ENCODE measurements at regions not wholly inside any gene's neighbourhood (a gene's known extent, or its start where the extent isn't known, plus 50 kb on each side); places are given as distances from the start of the nearest gene placed in this dataset.

- H3K4me2 ChIP-seq (ENCODE audit: low read depth, low read length), result no peak overlapping the region
- no peak overlapping the region for H3K4me3 ChIP-seq (replicated peaks in 1 of 3; ENCODE audit: insufficient read depth in 1 of 3, low read depth in 2 of 3, low read length in 3 of 3)
- H2AFZ ChIP-seq (ENCODE audit: low read length), result no peak overlapping the region
- intact Hi-C loops (cut with micrococcal nuclease; ENCODE audit: unreplicated experiment) (no loop called here), in situ Hi-C loops (cut with HindIII; ENCODE audit: extremely low pct_ligation_motif_present, low pct_unique_long_range_greater_than_20kb) (no loop called here)
- peaks cover 47% of the 10 kb centered on the region for H3K9me3 ChIP-seq (ENCODE audit: low read length)
- ATAC-seq, result no peak
- no peak for TF ChIP-seq ZMYM4 (CRISPR knock-in tag; IDR thresholded peaks at IDR 0.05)
- no peak for TF ChIP-seq THAP11 (CRISPR knock-in tag; IDR thresholded peaks at IDR 0.05)
- TF ChIP-seq ZKSCAN5 (CRISPR knock-in tag; IDR thresholded peaks at IDR 0.05), result no peak
- TF ChIP-seq ZNF558 (CRISPR knock-in tag; IDR thresholded peaks at IDR 0.05; ENCODE audit: borderline replicate concordance), result no peak
- no peak for TF ChIP-seq KAT2B (IDR thresholded peaks at IDR 0.05; ENCODE audit: borderline replicate concordance, low read depth, low read length)
- TF ChIP-seq ZBTB46 (CRISPR knock-in tag; IDR thresholded peaks at IDR 0.05; ENCODE audit: borderline replicate concordance), result no peak
- no peak for TF ChIP-seq ZNF513 (CRISPR knock-in tag; conservative IDR thresholded peaks at IDR 0.05)
- TF ChIP-seq FOXA3 (CRISPR knock-in tag; IDR thresholded peaks at IDR 0.05), result no peak
- no peak for TF ChIP-seq ZNF468 (CRISPR knock-in tag; IDR thresholded peaks at IDR 0.05)
- TF ChIP-seq ZNF7 (CRISPR knock-in tag; IDR thresholded peaks at IDR 0.05), result no peak
- TF ChIP-seq ZBTB26 (CRISPR knock-in tag; IDR thresholded peaks at IDR 0.05; ENCODE audit: borderline replicate concordance), result no peak
- no peaks in the 10 kb centered on the region for H3K36me3 ChIP-seq (replicated peaks in 1 of 2; ENCODE audit: control insufficient read depth in 1 of 2, insufficient read depth in 2 of 2, low read length in 2 of 2)
- no peak overlapping the region for H3K27ac ChIP-seq (ENCODE audit: extremely low read length, insufficient read depth, low read length)
- WGBS (ENCODE audit: low lambda C conversion rate), result 45% methylated on average over 5 of the region's 5 CpGs
- BruUV-seq (replicated peaks), result no TSS peak
- H3K9ac ChIP-seq (ENCODE audit: insufficient read depth, low read depth, low read length), result no peak overlapping the region
- CTCF ChIA-PET (ENCODE audit: low intra/inter-chr PET ratio, low total read pairs), result no interaction called here
- H4K20me1 ChIP-seq (ENCODE audit: insufficient read depth, low read length), result no peaks in the 10 kb centered on the region
- no peak for FAIRE-seq
- H3K27me3 ChIP-seq (ENCODE audit: control insufficient read depth in 1 of 2, insufficient read depth in 2 of 2, low read length in 2 of 2), result no peaks in the 10 kb centered on the region; a peak in 1 of 5 replicates
- DNase-seq (ENCODE audit: low spot score), result no peak
- H3K4me1 ChIP-seq (ENCODE audit: insufficient read depth, low read length), result no peaks in the 10 kb centered on the region
- POLR2A ChIA-PET, result no interaction called here
- H3K79me2 ChIP-seq (ENCODE audit: insufficient read depth, low read length), result no peaks in the 10 kb centered on the region
These were observed 132.1 kb upstream of the PRMT6 start for GRCh38 chr1:106924360-106924759.
